Sigmoid colon (tissue), 6 donors: ENCODE measurements at regions not wholly inside any gene's neighbourhood (a gene's known extent, or its start where the extent isn't known, plus 50 kb on each side); places are given as distances from the start of the nearest gene placed in this dataset.

Experiments
- DNase-seq: peaks from one replicate; pipeline ENCODE4 v3.0.0-alpha.2; 2019
- H3K27ac ChIP-seq, 4 donors: fragments of 200-600 bp; sonication (generic); one replicate each; pipeline ENCODE4 v1.5.1; 2016 to 2019; ENCODE audit warnings: mild to moderate bottlenecking in 1 of 4
- H3K27me3 ChIP-seq, 3 donors: fragments of 200-600 bp; sonication (generic); one replicate each; pipeline ENCODE4 v1.5.1; 2019; ENCODE audit warnings: mild to moderate bottlenecking in 1 of 3
- H3K36me3 ChIP-seq, 4 donors: fragments of 200-600 bp; sonication (generic); one replicate each; pipeline ENCODE4 v1.5.1; 2016 to 2019
- H3K4me1 ChIP-seq, 4 donors: fragments of 200-600 bp; sonication (generic); one replicate each; pipeline ENCODE4 v1.5.1; 2017 to 2019
- H3K4me3 ChIP-seq, 4 donors: fragments of 200-600 bp; sonication (generic); one replicate each; pipeline ENCODE4 v1.5.1; 2017 to 2019; ENCODE audit warnings: mild to moderate bottlenecking in 2 of 4, moderate library complexity in 1 of 4
- H3K9me3 ChIP-seq, 4 donors: fragments of 200-600 bp in 3 of 4; sonication (generic) in 3 of 4; one replicate each; pipeline versions ENCODE4 v1.5.1 to v1.6.1; 2013 to 2019
- CTCF ChIP-seq, 4 experiments: fragments of 450-650 bp in 3 of 4; fragments of 200-600 bp in 1 of 4; IDR thresholded peaks; one replicate each; pipeline ENCODE4 v1.5.1; 2016 to 2019; ENCODE audit warnings: antibody characterized with exemption in 4 of 4, mild to moderate bottlenecking in 3 of 4, moderate library complexity in 2 of 4
- EP300 ChIP-seq, 4 donors: sonication (generic); formaldehyde crosslinking; IDR thresholded peaks; one replicate each; pipeline ENCODE4 v1.6.1; 2017; ENCODE audit warnings: antibody characterized with exemption in 4 of 4
- POLR2A ChIP-seq, 2 donors: fragments of 450-650 bp; IDR thresholded peaks; one replicate each; pipeline ENCODE4 v1.6.1; 2016; ENCODE audit warnings: antibody characterized with exemption in 2 of 2, mild to moderate bottlenecking in 2 of 2, moderate library complexity in 2 of 2
- POLR2AphosphoS5 ChIP-seq, 4 donors: sonication (generic); formaldehyde crosslinking; IDR thresholded peaks; one replicate each; pipeline ENCODE4 v1.6.1; 2017; ENCODE audit warnings: antibody characterized with exemption in 4 of 4
- WGBS, 2 donors: extraction: QIAGEN DNeasy Blood & Tissue Kit; methylation state at CpG; one replicate each; pipeline ENCODE4 v1.1.7; 2013; 5-methylcytosine and 5-hydroxymethylcytosine counted together
- intact Hi-C: fragments of 100-400 bp; cut with DNase I; formaldehyde crosslinking; loops from one replicate; pipeline ENCODE4 v1.15.1; 2023
- donor health status: healthy with polysubstance abuse.
- donor health status: healthy.

GRCh38 chr9:90948156-90948555 lies 146.5 kb downstream of the SYK start:
- H3K9me3 ChIP-seq = no peaks in the 10 kb centered on the region
- H3K4me3 ChIP-seq = no peak overlapping the region
- TF ChIP-seq POLR2AphosphoS5 (IDR thresholded peaks at IDR 0.05) (no peak), CTCF (IDR thresholded peaks at IDR 0.05) (no peak), EP300 (IDR thresholded peaks at IDR 0.05) (no peak), POLR2A (IDR thresholded peaks at IDR 0.05) (no peak)
- no peaks in the 10 kb centered on the region for H3K4me1 ChIP-seq
- H3K27ac ChIP-seq = no peak overlapping the region
- no peaks in the 10 kb centered on the region for H3K36me3 ChIP-seq
- WGBS, 2 donors = 21 to 65% methylated on average over 6 of the region's 6 CpGs
- no peak for DNase-seq
- H3K27me3 ChIP-seq = no peaks in the 10 kb centered on the region
- intact Hi-C loops = no loop called here

GRCh38 chr9:90950600-90950999 lies 149.0 kb downstream of the SYK start:
- DNase-seq = no peak
- Histone ChIP-seq H3K4me3 (no peak overlapping the region), H3K9me3 (no peaks in the 10 kb centered on the region), H3K36me3 (no peaks in the 10 kb centered on the region), H3K27me3 (no peaks in the 10 kb centered on the region), H3K4me1 (no peaks in the 10 kb centered on the region), H3K27ac (no peak overlapping the region)
- WGBS, 2 donors = 53 to 59% methylated on average over 3 of the region's 3 CpGs
- intact Hi-C loops = no loop called here
- TF ChIP-seq EP300 (IDR thresholded peaks at IDR 0.05) (no peak), POLR2A (IDR thresholded peaks at IDR 0.05) (no peak), POLR2AphosphoS5 (IDR thresholded peaks at IDR 0.05) (no peak), CTCF (IDR thresholded peaks at IDR 0.05) (no peak)

GRCh38 chr9:90953200-90953599 lies 151.6 kb downstream of the SYK start:
- H3K36me3 ChIP-seq = no peaks in the 10 kb centered on the region
- no peak overlapping the region for H3K4me3 ChIP-seq
- no peak overlapping the region for H3K27ac ChIP-seq
- intact Hi-C loops = no loop called here
- DNase-seq = no peak
- no peaks in the 10 kb centered on the region for H3K27me3 ChIP-seq
- WGBS, 2 donors = 74 to 76% methylated on average over 3 of the region's 3 CpGs
- no peaks in the 10 kb centered on the region for H3K4me1 ChIP-seq
- no peaks in the 10 kb centered on the region for H3K9me3 ChIP-seq
- no peak for TF ChIP-seq EP300 (IDR thresholded peaks at IDR 0.05)
- TF ChIP-seq POLR2AphosphoS5 (IDR thresholded peaks at IDR 0.05) = no peak
- TF ChIP-seq POLR2A (IDR thresholded peaks at IDR 0.05) = no peak
- no peak for TF ChIP-seq CTCF (IDR thresholded peaks at IDR 0.05)

GRCh38 chr9:90953805-90954204 lies 152.2 kb downstream of the SYK start:
- no peak for TF ChIP-seq EP300 (IDR thresholded peaks at IDR 0.05)
- TF ChIP-seq CTCF (IDR thresholded peaks at IDR 0.05) = no peak
- no peak for TF ChIP-seq POLR2AphosphoS5 (IDR thresholded peaks at IDR 0.05)
- TF ChIP-seq POLR2A (IDR thresholded peaks at IDR 0.05) = no peak
- intact Hi-C loops = no loop called here
- H3K27ac ChIP-seq = no peak overlapping the region
- no peaks in the 10 kb centered on the region for H3K4me1 ChIP-seq
- H3K27me3 ChIP-seq = no peaks in the 10 kb centered on the region
- WGBS, 2 donors = 70 to 89% methylated on average over 3 of the region's 3 CpGs
- H3K36me3 ChIP-seq = no peaks in the 10 kb centered on the region
- no peak for DNase-seq
- no peak overlapping the region for H3K4me3 ChIP-seq
- no peaks in the 10 kb centered on the region for H3K9me3 ChIP-seq

GRCh38 chr9:90956026-90956810 lies 154.6 kb downstream of the SYK start:
- Histone ChIP-seq H3K36me3 (no peaks in the 10 kb centered on the region), H3K27me3 (no peaks in the 10 kb centered on the region), H3K4me3 (no peak overlapping the region), H3K9me3 (no peaks in the 10 kb centered on the region), H3K4me1 (no peaks in the 10 kb centered on the region), H3K27ac (no peak overlapping the region)
- DNase-seq = peak; percentile 50
- 79 to 81% methylated on average over 9 of the region's 9 CpGs for WGBS, 2 donors
- intact Hi-C loops = no loop called here
- TF ChIP-seq CTCF (IDR thresholded peaks at IDR 0.05) (no peak), EP300 (IDR thresholded peaks at IDR 0.05) (no peak), POLR2AphosphoS5 (IDR thresholded peaks at IDR 0.05) (no peak), POLR2A (IDR thresholded peaks at IDR 0.05) (no peak)
